Activated CD4-positive, alpha-beta memory T cell treated with anti-CD3 and anti-CD28 coated beads, Interleukin-2, amount 10 ng/mL, durations not matched to agents 7 days and 5 days (primary cell): ENCODE measurements at regions not wholly inside any gene's neighbourhood (a gene's known extent, or its start where the extent isn't known, plus 50 kb on each side); places are given as distances from the start of the nearest gene placed in this dataset.

Experiments
- CTCF ChIA-PET: fragments of 350-600 bp; sonication (Branson Sonifier 250); formaldehyde crosslinking; loops from one replicate; lab custom pipeline; 2021; ENCODE audit warnings: antibody characterized with exemption, inconsistent platforms; lab: Charles Lee
- POLR2A ChIA-PET: fragments of 350-600 bp; sonication (Branson Sonifier 250); formaldehyde crosslinking; loops from one replicate; lab custom pipeline; 2021; ENCODE audit warnings: antibody characterized with exemption; lab: Charles Lee
- DNase-seq: peaks from one replicate; pipeline ENCODE4 v3.0.0-alpha.2; 2020
- H3K27ac Mint-ChIP-seq: one replicate; pipeline ENCODE4 v1.8.0; 2021; ENCODE audit warnings: mild to moderate bottlenecking, mixed read lengths
- H3K27me3 Mint-ChIP-seq: one replicate; pipeline ENCODE4 v1.8.0; 2021; ENCODE audit warnings: mixed read lengths
- H3K36me3 Mint-ChIP-seq: one replicate; pipeline ENCODE4 v1.8.0; 2021; ENCODE audit warnings: low read depth, mixed read lengths
- H3K4me1 Mint-ChIP-seq: one replicate; pipeline ENCODE4 v1.8.0; 2021; ENCODE audit warnings: mixed read lengths
- H3K4me3 Mint-ChIP-seq: one replicate; pipeline ENCODE4 v1.8.0; 2021; ENCODE audit warnings: mild to moderate bottlenecking, mixed read lengths
- H3K9me3 Mint-ChIP-seq: one replicate; pipeline ENCODE4 v1.8.0; 2021; ENCODE audit warnings: mixed read lengths

- H3K4me1 Mint-ChIP-seq: no peaks in the 10 kb centered on the region
- ChIA-PET CTCF (interaction anchor here (1.1 to 2.3 kb wide), 3 partner anchors 8 to 188 kb away, joined by 3 to 11 read pairs (median 4); partner anchors contain the start of gene FGF18), POLR2A (no interaction called here)
- no peak for DNase-seq
- H3K27me3 Mint-ChIP-seq: peaks cover 44% of the 10 kb centered on the region
- H3K4me3 Mint-ChIP-seq: no peak overlapping the region
- no peaks in the 10 kb centered on the region for H3K36me3 Mint-ChIP-seq
- H3K27ac Mint-ChIP-seq: no peak overlapping the region
- peaks cover 3% of the 10 kb centered on the region for H3K9me3 Mint-ChIP-seq
Measured at GRCh38 chr5:171606414-171607024, 179.1 kb upstream of the SMIM23 start.

GRCh38 chr5:171607863-171608262 lies 177.8 kb upstream of the SMIM23 start:
- Mint-ChIP-seq H3K4me3 (no peak overlapping the region), H3K36me3 (no peaks in the 10 kb centered on the region), H3K9me3 (peaks cover 3% of the 10 kb centered on the region), H3K4me1 (no peaks in the 10 kb centered on the region), H3K27ac (no peak overlapping the region), H3K27me3 (peaks cover 38% of the 10 kb centered on the region)
- no peak for DNase-seq
- ChIA-PET POLR2A (no interaction called here), CTCF (no interaction called here)

- peaks cover 3% of the 10 kb centered on the region for H3K9me3 Mint-ChIP-seq
- DNase-seq: no peak
- no peaks in the 10 kb centered on the region for H3K36me3 Mint-ChIP-seq
- H3K4me3 Mint-ChIP-seq: no peak overlapping the region
- POLR2A ChIA-PET: no interaction called here
- CTCF ChIA-PET: no interaction called here
- H3K27ac Mint-ChIP-seq: no peak overlapping the region
- H3K27me3 Mint-ChIP-seq: peaks cover 23% of the 10 kb centered on the region
- no peaks in the 10 kb centered on the region for H3K4me1 Mint-ChIP-seq
Measured at GRCh38 chr5:171609806-171610452, 175.7 kb upstream of the SMIM23 start.

GRCh38 chr5:171610686-171611085 lies 174.9 kb upstream of the SMIM23 start:
- Mint-ChIP-seq H3K4me3 (no peak overlapping the region), H3K36me3 (no peaks in the 10 kb centered on the region), H3K27me3 (peaks cover 23% of the 10 kb centered on the region), H3K4me1 (no peaks in the 10 kb centered on the region), H3K9me3 (peaks cover 3% of the 10 kb centered on the region), H3K27ac (no peak overlapping the region)
- no peak for DNase-seq
- POLR2A ChIA-PET: no interaction called here
- CTCF ChIA-PET: no interaction called here

GRCh38 chr5:171612749-171613148 lies 172.9 kb upstream of the SMIM23 start:
- no peaks in the 10 kb centered on the region for H3K9me3 Mint-ChIP-seq
- no peaks in the 10 kb centered on the region for H3K4me1 Mint-ChIP-seq
- no peak for DNase-seq
- H3K36me3 Mint-ChIP-seq: no peaks in the 10 kb centered on the region
- no peak overlapping the region for H3K27ac Mint-ChIP-seq
- H3K4me3 Mint-ChIP-seq: no peak overlapping the region
- H3K27me3 Mint-ChIP-seq: peaks cover 10% of the 10 kb centered on the region
- ChIA-PET CTCF (no interaction called here), POLR2A (no interaction called here)

- Mint-ChIP-seq H3K27ac (no peak overlapping the region), H3K4me3 (no peak overlapping the region), H3K27me3 (peaks cover 4% of the 10 kb centered on the region), H3K36me3 (no peaks in the 10 kb centered on the region), H3K4me1 (no peaks in the 10 kb centered on the region), H3K9me3 (no peaks in the 10 kb centered on the region)
- ChIA-PET POLR2A (no interaction called here), CTCF (interaction anchor here (0.6 kb wide), 1 partner anchor 110 kb away, joined by 3 read pairs; no protein-coding TSS in a partner anchor)
- no peak for DNase-seq
Measured at GRCh38 chr5:171614511-171614910, 171.1 kb upstream of the SMIM23 start.

GRCh38 chr5:171614971-171615653 lies 170.5 kb upstream of the SMIM23 start:
- CTCF ChIA-PET: no interaction called here
- H3K4me1 Mint-ChIP-seq: no peaks in the 10 kb centered on the region
- DNase-seq: no peak
- POLR2A ChIA-PET: no interaction called here
- no peaks in the 10 kb centered on the region for H3K9me3 Mint-ChIP-seq
- no peaks in the 10 kb centered on the region for H3K36me3 Mint-ChIP-seq
- no peak overlapping the region for H3K27ac Mint-ChIP-seq
- H3K27me3 Mint-ChIP-seq: peaks cover 1% of the 10 kb centered on the region
- no peak overlapping the region for H3K4me3 Mint-ChIP-seq

GRCh38 chr5:171615705-171616640 lies 169.6 kb upstream of the SMIM23 start:
- Mint-ChIP-seq H3K27me3 (no peaks in the 10 kb centered on the region), H3K4me3 (no peak overlapping the region), H3K27ac (no peak overlapping the region), H3K36me3 (no peaks in the 10 kb centered on the region), H3K9me3 (no peaks in the 10 kb centered on the region), H3K4me1 (no peaks in the 10 kb centered on the region)
- ChIA-PET CTCF (no interaction called here), POLR2A (no interaction called here)
- DNase-seq: no peak

- Mint-ChIP-seq H3K27me3 (no peaks in the 10 kb centered on the region), H3K4me1 (no peaks in the 10 kb centered on the region), H3K36me3 (no peaks in the 10 kb centered on the region), H3K4me3 (no peak overlapping the region), H3K27ac (no peak overlapping the region), H3K9me3 (no peaks in the 10 kb centered on the region)
- ChIA-PET POLR2A (no interaction called here), CTCF (no interaction called here)
- no peak for DNase-seq
Measured at GRCh38 chr5:171617266-171617665, 168.4 kb upstream of the SMIM23 start.

- ChIA-PET POLR2A (no interaction called here), CTCF (no interaction called here)
- H3K27me3 Mint-ChIP-seq: no peaks in the 10 kb centered on the region
- H3K36me3 Mint-ChIP-seq: no peaks in the 10 kb centered on the region
- H3K9me3 Mint-ChIP-seq: no peaks in the 10 kb centered on the region
- DNase-seq: no peak
- no peak overlapping the region for H3K4me3 Mint-ChIP-seq
- H3K4me1 Mint-ChIP-seq: no peaks in the 10 kb centered on the region
- H3K27ac Mint-ChIP-seq: no peak overlapping the region
Measured at GRCh38 chr5:171617817-171618591, 167.6 kb upstream of the SMIM23 start.

GRCh38 chr5:171619196-171619595 lies 166.4 kb upstream of the SMIM23 start:
- Mint-ChIP-seq H3K4me3 (no peak overlapping the region), H3K36me3 (no peaks in the 10 kb centered on the region), H3K9me3 (no peaks in the 10 kb centered on the region), H3K27me3 (no peaks in the 10 kb centered on the region), H3K4me1 (no peaks in the 10 kb centered on the region), H3K27ac (no peak overlapping the region)
- DNase-seq: no peak
- POLR2A ChIA-PET: no interaction called here
- CTCF ChIA-PET: no interaction called here

GRCh38 chr5:171619744-171620143 lies 165.9 kb upstream of the SMIM23 start:
- Mint-ChIP-seq H3K27ac (no peak overlapping the region), H3K4me1 (no peaks in the 10 kb centered on the region), H3K4me3 (no peak overlapping the region), H3K9me3 (no peaks in the 10 kb centered on the region), H3K36me3 (no peaks in the 10 kb centered on the region), H3K27me3 (no peaks in the 10 kb centered on the region)
- no peak for DNase-seq
- POLR2A ChIA-PET: no interaction called here
- CTCF ChIA-PET: no interaction called here
